Suprapubic skin (tissue), 4 donors: ENCODE measurements at regions not wholly inside any gene's neighbourhood (a gene's known extent, or its start where the extent isn't known, plus 50 kb on each side); places are given as distances from the start of the nearest gene placed in this dataset.

Source experiments
- DNase-seq, 2 donors: peaks; one replicate each; pipeline ENCODE4 v3.0.0-alpha.2; 2019; ENCODE audit warnings: low spot score in 2 of 2
- H3K27ac ChIP-seq: fragments of 200-600 bp; sonication (generic); one replicate; pipeline ENCODE4 v1.5.1; 2019
- H3K27me3 ChIP-seq: fragments of 200-600 bp; sonication (generic); one replicate; pipeline ENCODE4 v1.5.1; 2019
- H3K36me3 ChIP-seq: fragments of 200-600 bp; sonication (generic); one replicate; pipeline ENCODE4 v1.5.1; 2019
- H3K4me1 ChIP-seq: fragments of 200-600 bp; sonication (generic); one replicate; pipeline ENCODE4 v1.5.1; 2019
- H3K4me3 ChIP-seq: fragments of 200-600 bp; sonication (generic); one replicate; pipeline ENCODE4 v1.5.1; 2019; ENCODE audit warnings: mild to moderate bottlenecking
- H3K9me3 ChIP-seq: fragments of 200-600 bp; sonication (generic); one replicate; pipeline ENCODE4 v1.5.1; 2019
- CTCF ChIP-seq, 2 donors: fragments of 200-600 bp in 1 of 2; fragments of 450-650 bp in 1 of 2; sonication (generic) in 1 of 2; IDR thresholded peaks; one replicate each; pipeline ENCODE4 v1.5.1; 2016 to 2019; ENCODE audit warnings: antibody characterized with exemption in 2 of 2, mild to moderate bottlenecking in 1 of 2, moderate library complexity in 1 of 2
- EP300 ChIP-seq: sonication (generic); formaldehyde crosslinking; IDR thresholded peaks from one replicate; pipeline ENCODE4 v1.6.1; 2017; ENCODE audit warnings: antibody characterized with exemption
- POLR2A ChIP-seq, 2 donors: fragments of 450-650 bp; IDR thresholded peaks; one replicate each; pipeline ENCODE4 v1.6.1; 2017; ENCODE audit warnings: antibody characterized with exemption in 2 of 2, mild to moderate bottlenecking in 2 of 2, moderate library complexity in 2 of 2
- POLR2AphosphoS5 ChIP-seq, 3 donors: sonication (generic); formaldehyde crosslinking; IDR thresholded peaks; one replicate each; pipeline ENCODE4 v1.6.1; 2017; ENCODE audit warnings: antibody characterized with exemption in 3 of 3
- WGBS: methylation state at CpG from one replicate; pipeline ENCODE4 v1.1.5; 2018; 5-methylcytosine and 5-hydroxymethylcytosine counted together

GRCh38 chr2:88239781-88240180, 69.6 kb downstream of the THNSL2 start:
- no peaks in the 10 kb centered on the region for H3K36me3 ChIP-seq
- DNase-seq = no peak
- no peaks in the 10 kb centered on the region for H3K4me1 ChIP-seq
- TF ChIP-seq POLR2A (IDR thresholded peaks at IDR 0.05) (no peak), CTCF (IDR thresholded peaks at IDR 0.05) (no peak), POLR2AphosphoS5 (IDR thresholded peaks at IDR 0.05) (no peak), EP300 (no peak)
- H3K27ac ChIP-seq = no peak overlapping the region
- H3K27me3 ChIP-seq = no peaks in the 10 kb centered on the region
- 73% methylated on average over 3 of the region's 11 CpGs for WGBS
- H3K4me3 ChIP-seq = no peak overlapping the region
- no peaks in the 10 kb centered on the region for H3K9me3 ChIP-seq

- Histone ChIP-seq H3K9me3 (no peaks in the 10 kb centered on the region), H3K27me3 (no peaks in the 10 kb centered on the region), H3K4me1 (no peaks in the 10 kb centered on the region), H3K4me3 (no peak overlapping the region), H3K27ac (no peak overlapping the region), H3K36me3 (no peaks in the 10 kb centered on the region)
- WGBS = 56% methylated on average over 2 of the region's 3 CpGs
- no peak for TF ChIP-seq CTCF (IDR thresholded peaks at IDR 0.05)
- TF ChIP-seq POLR2A (IDR thresholded peaks at IDR 0.05) = no peak
- no peak for TF ChIP-seq EP300
- no peak for TF ChIP-seq POLR2AphosphoS5 (IDR thresholded peaks at IDR 0.05)
- DNase-seq = no peak
Observed at GRCh38 chr2:88236666-88237065, 66.5 kb downstream of the THNSL2 start.
